Stimulated activated CD4-positive, alpha-beta T cell treated with anti-CD3 and anti-CD28 coated beads, Interleukin-4, amount 100 ng/mL, for 4 hours (primary cell): ENCODE measurements at regions not wholly inside any gene's neighbourhood (a gene's known extent, or its start where the extent isn't known, plus 50 kb on each side); places are given as distances from the start of the nearest gene placed in this dataset.

Experiments used
- DNase-seq, 2 experiments: peaks; one replicate each; pipeline ENCODE4 v3.0.0-alpha.2; 2020

GRCh38 chr1:193806079-193807048, 620.0 kb upstream of the B3GALT2 start:
- no peak for DNase-seq

- no peak for DNase-seq
These were observed 613.7 kb upstream of the B3GALT2 start for GRCh38 chr1:193799948-193800690.

GRCh38 chr1:193799371-193799770, 613.0 kb upstream of the B3GALT2 start:
- no peak for DNase-seq

- no peak for DNase-seq
These were observed 607.8 kb upstream of the B3GALT2 start for GRCh38 chr1:193794239-193794638.

GRCh38 chr1:193791746-193792145, 605.3 kb upstream of the B3GALT2 start:
- no peak for DNase-seq

- DNase-seq: no peak
These were observed 600.6 kb upstream of the B3GALT2 start for GRCh38 chr1:193787061-193787460.

GRCh38 chr1:193785850-193786420, 599.5 kb upstream of the B3GALT2 start:
- DNase-seq: no peak

- DNase-seq: no peak
These were observed 588.3 kb upstream of the B3GALT2 start for GRCh38 chr1:193774536-193775323.

GRCh38 chr1:193771596-193771995, 585.2 kb upstream of the B3GALT2 start:
- DNase-seq: no peak

- DNase-seq: no peak
These were observed 583.2 kb upstream of the B3GALT2 start for GRCh38 chr1:193769651-193770050.

GRCh38 chr1:193767886-193768285, 581.5 kb upstream of the B3GALT2 start:
- no peak for DNase-seq

- DNase-seq: no peak
These were observed 579.9 kb upstream of the B3GALT2 start for GRCh38 chr1:193766329-193766728.

- no peak for DNase-seq
These were observed 576.9 kb upstream of the B3GALT2 start for GRCh38 chr1:193763266-193763665.

- no peak for DNase-seq
These were observed 575.8 kb upstream of the B3GALT2 start for GRCh38 chr1:193762236-193762635.

- DNase-seq: no peak
These were observed 569.0 kb upstream of the B3GALT2 start for GRCh38 chr1:193755441-193755840.

GRCh38 chr1:193754732-193755427, 568.5 kb upstream of the B3GALT2 start:
- DNase-seq: no peak

- no peak for DNase-seq
These were observed 567.7 kb upstream of the B3GALT2 start for GRCh38 chr1:193754151-193754550.

GRCh38 chr1:193753038-193753756, 566.8 kb upstream of the B3GALT2 start:
- DNase-seq: no peak

GRCh38 chr1:193749868-193750267, 563.5 kb upstream of the B3GALT2 start:
- no peak for DNase-seq

GRCh38 chr1:193747579-193747978, 561.2 kb upstream of the B3GALT2 start:
- no peak for DNase-seq

GRCh38 chr1:193741228-193741627, 554.8 kb upstream of the B3GALT2 start:
- DNase-seq: no peak
